ENCODE measurements at regions not wholly inside any gene's neighbourhood (a gene's known extent, or its start where the extent isn't known, plus 50 kb on each side); places are given as distances from the start of the nearest gene placed in this dataset.

DNA sequence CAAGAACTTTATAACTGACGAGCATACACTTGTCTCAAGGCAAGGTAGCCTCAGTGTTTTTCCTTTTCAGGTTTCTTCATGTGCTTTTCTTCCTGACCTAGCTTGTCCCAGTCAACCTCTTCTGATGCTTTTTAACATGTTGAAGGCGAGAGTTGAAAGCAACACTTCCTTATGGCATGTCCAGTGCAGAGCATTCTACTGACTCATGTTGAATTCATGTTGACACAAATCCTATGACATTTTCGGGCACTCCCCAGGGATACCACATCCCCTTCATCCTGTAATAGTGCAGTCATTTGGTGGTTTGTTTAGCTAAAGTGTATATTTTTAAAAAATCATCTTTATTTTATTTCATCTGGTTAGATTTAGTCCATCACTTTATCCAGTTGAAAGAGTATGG, 75.9 kb upstream of the CBLB start:
- H3K9me3 ChIP-seq (ENCODE audit: control insufficient read depth in 4 of 4, low read length in 3 of 4) = no peaks in the 10 kb centered on the region
- no peak overlapping the region for H3K9ac ChIP-seq (ENCODE audit: low read depth in 1 of 2, low read length in 2 of 2)
- H3K27ac ChIP-seq (ENCODE audit: low read depth in 1 of 2, low read length in 2 of 2) = no peak overlapping the region
- no peak overlapping the region for H3K4me3 ChIP-seq (ENCODE audit: low read depth in 1 of 3, low read length in 3 of 3)
- H3K27me3 ChIP-seq (ENCODE audit: control insufficient read depth in 4 of 4, insufficient read depth in 4 of 4, low read length in 3 of 4) = no peaks in the 10 kb centered on the region
- no peak for DNase-seq (ENCODE audit: low spot score)
- TF ChIP-seq JUND (IDR thresholded peaks at IDR 0.05) = no peak
- no peak for TF ChIP-seq FOXA1 (IDR thresholded peaks at IDR 0.05)
- TF ChIP-seq FOXA2 (IDR thresholded peaks at IDR 0.05) = no peak
- H3K36me3 ChIP-seq (ENCODE audit: control insufficient read depth in 4 of 4, insufficient read depth in 3 of 4, low read depth in 1 of 4, low read length in 3 of 4) = no peaks in the 10 kb centered on the region
- 90% methylated on average over 3 of the region's 3 CpGs for WGBS
- H3K4me1 ChIP-seq (ENCODE audit: control insufficient read depth in 4 of 4, insufficient read depth in 4 of 4, low read length in 3 of 4) = no peaks in the 10 kb centered on the region

DNA sequence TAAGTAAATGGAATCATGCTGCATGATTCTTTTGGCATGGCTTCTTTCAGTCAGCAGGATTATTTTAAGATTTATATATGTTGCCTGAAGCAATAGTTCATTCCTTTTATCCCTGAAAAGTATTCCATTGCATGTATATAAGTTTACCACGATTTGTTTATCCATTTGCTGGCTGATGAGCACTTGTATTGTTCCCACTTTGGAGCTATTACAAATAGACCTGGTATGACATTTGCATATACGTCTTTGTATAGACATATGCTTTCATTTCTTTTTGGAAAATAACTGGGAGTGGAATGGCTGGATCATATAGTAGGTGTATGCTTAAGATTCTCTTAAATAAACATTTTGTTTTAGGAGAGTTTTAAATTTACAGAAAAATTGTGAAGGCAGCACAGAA, 79.3 kb upstream of the CBLB start:
- Histone ChIP-seq H3K9ac (ENCODE audit: low read depth in 1 of 2, low read length in 2 of 2) (no peak overlapping the region), H3K27me3 (ENCODE audit: control insufficient read depth in 4 of 4, insufficient read depth in 4 of 4, low read length in 3 of 4) (no peaks in the 10 kb centered on the region), H3K4me3 (ENCODE audit: low read depth in 1 of 3, low read length in 3 of 3) (no peak overlapping the region), H3K9me3 (ENCODE audit: control insufficient read depth in 4 of 4, low read length in 3 of 4) (no peaks in the 10 kb centered on the region), H3K36me3 (ENCODE audit: control insufficient read depth in 4 of 4, insufficient read depth in 3 of 4, low read depth in 1 of 4, low read length in 3 of 4) (no peaks in the 10 kb centered on the region), H3K4me1 (ENCODE audit: control insufficient read depth in 4 of 4, insufficient read depth in 4 of 4, low read length in 3 of 4) (no peaks in the 10 kb centered on the region), H3K27ac (ENCODE audit: low read depth in 1 of 2, low read length in 2 of 2) (no peak overlapping the region)
- WGBS = 85% methylated on average over 2 of the region's 2 CpGs
- no peak for TF ChIP-seq YY1 (IDR thresholded peaks at IDR 0.05)
- TF ChIP-seq, protein P1, sequence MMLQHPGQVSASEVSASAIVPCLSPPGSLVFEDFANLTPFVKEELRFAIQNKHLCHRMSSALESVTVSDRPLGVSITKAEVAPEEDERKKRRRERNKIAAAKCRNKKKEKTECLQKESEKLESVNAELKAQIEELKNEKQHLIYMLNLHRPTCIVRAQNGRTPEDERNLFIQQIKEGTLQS (IDR thresholded peaks at IDR 0.05) = no peak
- TF ChIP-seq, protein P2, sequence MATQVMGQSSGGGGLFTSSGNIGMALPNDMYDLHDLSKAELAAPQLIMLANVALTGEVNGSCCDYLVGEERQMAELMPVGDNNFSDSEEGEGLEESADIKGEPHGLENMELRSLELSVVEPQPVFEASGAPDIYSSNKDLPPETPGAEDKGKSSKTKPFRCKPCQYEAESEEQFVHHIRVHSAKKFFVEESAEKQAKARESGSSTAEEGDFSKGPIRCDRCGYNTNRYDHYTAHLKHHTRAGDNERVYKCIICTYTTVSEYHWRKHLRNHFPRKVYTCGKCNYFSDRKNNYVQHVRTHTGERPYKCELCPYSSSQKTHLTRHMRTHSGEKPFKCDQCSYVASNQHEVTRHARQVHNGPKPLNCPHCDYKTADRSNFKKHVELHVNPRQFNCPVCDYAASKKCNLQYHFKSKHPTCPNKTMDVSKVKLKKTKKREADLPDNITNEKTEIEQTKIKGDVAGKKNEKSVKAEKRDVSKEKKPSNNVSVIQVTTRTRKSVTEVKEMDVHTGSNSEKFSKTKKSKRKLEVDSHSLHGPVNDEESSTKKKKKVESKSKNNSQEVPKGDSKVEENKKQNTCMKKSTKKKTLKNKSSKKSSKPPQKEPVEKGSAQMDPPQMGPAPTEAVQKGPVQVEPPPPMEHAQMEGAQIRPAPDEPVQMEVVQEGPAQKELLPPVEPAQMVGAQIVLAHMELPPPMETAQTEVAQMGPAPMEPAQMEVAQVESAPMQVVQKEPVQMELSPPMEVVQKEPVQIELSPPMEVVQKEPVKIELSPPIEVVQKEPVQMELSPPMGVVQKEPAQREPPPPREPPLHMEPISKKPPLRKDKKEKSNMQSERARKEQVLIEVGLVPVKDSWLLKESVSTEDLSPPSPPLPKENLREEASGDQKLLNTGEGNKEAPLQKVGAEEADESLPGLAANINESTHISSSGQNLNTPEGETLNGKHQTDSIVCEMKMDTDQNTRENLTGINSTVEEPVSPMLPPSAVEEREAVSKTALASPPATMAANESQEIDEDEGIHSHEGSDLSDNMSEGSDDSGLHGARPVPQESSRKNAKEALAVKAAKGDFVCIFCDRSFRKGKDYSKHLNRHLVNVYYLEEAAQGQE (IDR thresholded peaks at IDR 0.05) = no peak
- TF ChIP-seq FOXA2 (IDR thresholded peaks at IDR 0.05) = no peak
- TF ChIP-seq EGR1 (IDR thresholded peaks at IDR 0.05; ENCODE audit: low read depth in 2 of 2) = no peak
- no peak for TF ChIP-seq RAD21 (IDR thresholded peaks at IDR 0.05)
- TF ChIP-seq NR2F2 (IDR thresholded peaks at IDR 0.05) = no peak
- TF ChIP-seq FOXA1 (IDR thresholded peaks at IDR 0.05) = no peak
- DNase-seq (ENCODE audit: low spot score) = no peak

DNA sequence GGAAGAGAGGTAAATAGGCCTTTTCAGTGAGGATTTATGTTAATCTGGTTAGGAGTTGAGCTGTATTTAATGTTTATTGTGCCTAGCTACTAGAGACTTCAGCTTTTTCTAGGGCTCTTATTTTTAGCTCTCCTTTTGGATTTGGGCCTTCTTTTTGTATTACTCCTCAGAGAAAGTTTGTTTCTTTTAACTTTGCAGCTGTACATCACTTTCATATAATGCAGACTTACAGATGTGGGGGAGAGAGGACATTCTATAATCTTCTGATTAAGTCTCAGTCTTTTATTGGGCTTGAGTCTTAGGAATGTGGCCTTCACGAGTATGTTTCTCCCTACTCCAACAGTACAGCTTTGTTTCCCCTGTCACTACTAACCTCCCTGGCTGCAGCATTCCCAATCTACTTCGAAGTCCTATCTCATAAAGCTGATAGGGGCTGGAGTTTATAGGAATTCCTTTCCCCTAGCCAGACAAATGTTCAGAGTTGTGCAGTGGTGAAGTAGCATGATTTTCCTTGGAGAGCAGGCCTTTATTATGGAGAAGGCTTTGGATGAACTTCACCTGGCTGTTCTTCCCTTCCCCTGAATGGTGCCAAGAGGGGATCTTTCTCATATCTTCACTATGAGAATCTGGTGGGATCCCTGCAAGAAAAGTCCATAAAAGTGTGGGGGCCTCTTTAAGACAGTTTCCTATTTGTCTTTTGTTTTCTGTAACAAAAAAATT, 82.2 kb upstream of the CBLB start:
- no peak for TF ChIP-seq FOXA2 (IDR thresholded peaks at IDR 0.05)
- TF ChIP-seq, protein P3, sequence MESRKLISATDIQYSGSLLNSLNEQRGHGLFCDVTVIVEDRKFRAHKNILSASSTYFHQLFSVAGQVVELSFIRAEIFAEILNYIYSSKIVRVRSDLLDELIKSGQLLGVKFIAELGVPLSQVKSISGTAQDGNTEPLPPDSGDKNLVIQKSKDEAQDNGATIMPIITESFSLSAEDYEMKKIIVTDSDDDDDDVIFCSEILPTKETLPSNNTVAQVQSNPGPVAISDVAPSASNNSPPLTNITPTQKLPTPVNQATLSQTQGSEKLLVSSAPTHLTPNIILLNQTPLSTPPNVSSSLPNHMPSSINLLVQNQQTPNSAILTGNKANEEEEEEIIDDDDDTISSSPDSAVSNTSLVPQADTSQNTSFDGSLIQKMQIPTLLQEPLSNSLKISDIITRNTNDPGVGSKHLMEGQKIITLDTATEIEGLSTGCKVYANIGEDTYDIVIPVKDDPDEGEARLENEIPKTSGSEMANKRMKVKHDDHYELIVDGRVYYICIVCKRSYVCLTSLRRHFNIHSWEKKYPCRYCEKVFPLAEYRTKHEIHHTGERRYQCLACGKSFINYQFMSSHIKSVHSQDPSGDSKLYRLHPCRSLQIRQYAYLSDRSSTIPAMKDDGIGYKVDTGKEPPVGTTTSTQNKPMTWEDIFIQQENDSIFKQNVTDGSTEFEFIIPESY (IDR thresholded peaks at IDR 0.05) = no peak
- TF ChIP-seq GABPA (IDR thresholded peaks at IDR 0.05 in 1 of 2, conservative IDR thresholded peaks at IDR 0.05 in 1 of 2) = no peak
- no peak for TF ChIP-seq FOXA1 (IDR thresholded peaks at IDR 0.05)
- no peak for TF ChIP-seq RXRA (IDR thresholded peaks at IDR 0.05)
- no peak for TF ChIP-seq TAF1 (conservative IDR thresholded peaks at IDR 0.05)
- no peak for TF ChIP-seq EGR1 (IDR thresholded peaks at IDR 0.05; ENCODE audit: low read depth in 2 of 2)
- no peak for TF ChIP-seq JUND (IDR thresholded peaks at IDR 0.05)
- TF ChIP-seq YY1 (IDR thresholded peaks at IDR 0.05) = no peak
- TF ChIP-seq HNF4A (conservative IDR thresholded peaks at IDR 0.05) = no peak
- TF ChIP-seq, protein P4, sequence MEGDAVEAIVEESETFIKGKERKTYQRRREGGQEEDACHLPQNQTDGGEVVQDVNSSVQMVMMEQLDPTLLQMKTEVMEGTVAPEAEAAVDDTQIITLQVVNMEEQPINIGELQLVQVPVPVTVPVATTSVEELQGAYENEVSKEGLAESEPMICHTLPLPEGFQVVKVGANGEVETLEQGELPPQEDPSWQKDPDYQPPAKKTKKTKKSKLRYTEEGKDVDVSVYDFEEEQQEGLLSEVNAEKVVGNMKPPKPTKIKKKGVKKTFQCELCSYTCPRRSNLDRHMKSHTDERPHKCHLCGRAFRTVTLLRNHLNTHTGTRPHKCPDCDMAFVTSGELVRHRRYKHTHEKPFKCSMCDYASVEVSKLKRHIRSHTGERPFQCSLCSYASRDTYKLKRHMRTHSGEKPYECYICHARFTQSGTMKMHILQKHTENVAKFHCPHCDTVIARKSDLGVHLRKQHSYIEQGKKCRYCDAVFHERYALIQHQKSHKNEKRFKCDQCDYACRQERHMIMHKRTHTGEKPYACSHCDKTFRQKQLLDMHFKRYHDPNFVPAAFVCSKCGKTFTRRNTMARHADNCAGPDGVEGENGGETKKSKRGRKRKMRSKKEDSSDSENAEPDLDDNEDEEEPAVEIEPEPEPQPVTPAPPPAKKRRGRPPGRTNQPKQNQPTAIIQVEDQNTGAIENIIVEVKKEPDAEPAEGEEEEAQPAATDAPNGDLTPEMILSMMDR (IDR thresholded peaks at IDR 0.05; ENCODE audit: low read depth, low read length, missing input control) = no peak
- TF ChIP-seq, protein P5, sequence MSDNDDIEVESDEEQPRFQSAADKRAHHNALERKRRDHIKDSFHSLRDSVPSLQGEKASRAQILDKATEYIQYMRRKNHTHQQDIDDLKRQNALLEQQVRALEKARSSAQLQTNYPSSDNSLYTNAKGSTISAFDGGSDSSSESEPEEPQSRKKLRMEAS (IDR thresholded peaks at IDR 0.05) = no peak
- TF ChIP-seq, protein P1 (IDR thresholded peaks at IDR 0.05) = no peak
- no peak overlapping the region for H3K4me3 ChIP-seq (ENCODE audit: low read depth in 1 of 3, low read length in 3 of 3)
- no peaks in the 10 kb centered on the region for H3K27me3 ChIP-seq (ENCODE audit: control insufficient read depth in 4 of 4, insufficient read depth in 4 of 4, low read length in 3 of 4)
- H3K9me3 ChIP-seq (ENCODE audit: control insufficient read depth in 4 of 4, low read length in 3 of 4) = no peaks in the 10 kb centered on the region
- H3K4me1 ChIP-seq (ENCODE audit: control insufficient read depth in 4 of 4, insufficient read depth in 4 of 4, low read length in 3 of 4) = no peaks in the 10 kb centered on the region
- WGBS = 63% methylated on average over 2 of the region's 2 CpGs
- H3K27ac ChIP-seq (ENCODE audit: low read depth in 1 of 2, low read length in 2 of 2) = no peak overlapping the region
- no peak for DNase-seq (ENCODE audit: low spot score)
- H3K36me3 ChIP-seq (ENCODE audit: control insufficient read depth in 4 of 4, insufficient read depth in 3 of 4, low read depth in 1 of 4, low read length in 3 of 4) = no peaks in the 10 kb centered on the region
- no peak overlapping the region for H3K9ac ChIP-seq (ENCODE audit: low read depth in 1 of 2, low read length in 2 of 2)

Measured in liver (tissue), 8 donors.